ENCODE measurements at regions not wholly inside any gene's neighbourhood (a gene's known extent, or its start where the extent isn't known, plus 50 kb on each side); places are given as distances from the start of the nearest gene placed in this dataset.

DNA sequence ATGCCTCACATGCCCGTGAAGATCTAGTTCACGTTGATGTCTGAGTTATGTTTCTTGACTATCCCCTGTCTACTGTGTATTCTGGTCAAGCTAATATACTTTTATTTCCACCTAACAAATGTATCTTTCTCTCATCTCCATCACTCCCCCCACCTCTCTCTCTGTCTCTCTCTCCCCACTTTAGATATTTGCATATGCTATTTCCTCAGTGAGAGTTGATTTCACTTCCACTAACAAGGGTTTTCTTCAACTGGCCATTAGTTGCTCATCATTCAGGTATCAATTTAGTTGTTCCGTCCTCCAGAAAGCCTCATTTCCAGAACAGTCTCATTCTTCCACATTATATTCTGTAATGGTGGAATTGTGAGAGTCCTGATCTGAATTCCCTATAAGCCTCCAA is 1777.8 kb upstream of the TENM3 start:
- no peaks in the 10 kb centered on the region for H3K36me3 ChIP-seq (ENCODE audit: insufficient read depth, low read depth, low read length)
- no peaks in the 10 kb centered on the region for H3K27me3 ChIP-seq (ENCODE audit: insufficient read depth, low read length)
- H3K27ac ChIP-seq (ENCODE audit: low read length) = no peak overlapping the region
- no peak overlapping the region for H3K4me3 ChIP-seq (ENCODE audit: low read length)
- no peak overlapping the region for H3K9ac ChIP-seq (ENCODE audit: low read depth, low read length)
- no peaks in the 10 kb centered on the region for H3K4me1 ChIP-seq (ENCODE audit: insufficient read depth, low read length)
- no peaks in the 10 kb centered on the region for H3K9me3 ChIP-seq (ENCODE audit: insufficient read depth, low read depth, low read length)

DNA sequence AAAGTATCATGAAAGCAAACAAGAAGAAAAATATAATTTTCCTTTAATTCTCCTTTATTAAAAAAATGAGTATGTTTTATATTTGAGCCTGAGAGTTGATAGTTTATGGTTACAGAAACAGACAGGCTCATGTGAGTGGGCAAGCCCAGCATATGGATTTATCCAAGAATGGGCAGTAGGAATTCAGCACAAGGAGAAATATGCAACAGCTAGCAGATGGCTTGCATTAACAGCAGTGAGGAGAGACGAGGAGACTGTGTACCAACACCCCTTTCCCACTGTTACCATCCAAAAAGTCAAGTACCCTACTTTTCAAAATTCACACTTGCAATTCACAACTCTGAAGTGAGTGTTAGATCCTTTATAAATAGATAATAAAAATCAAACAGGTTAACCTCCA is 1760.2 kb upstream of the TENM3 start:
- no peak overlapping the region for H3K27ac ChIP-seq (ENCODE audit: low read length)
- H3K9ac ChIP-seq (ENCODE audit: low read depth, low read length) = no peak overlapping the region
- H3K4me1 ChIP-seq (ENCODE audit: insufficient read depth, low read length) = no peaks in the 10 kb centered on the region

GRCh38 chr4:180485407-180485806 is 1757.8 kb upstream of the TENM3 start:
- no peaks in the 10 kb centered on the region for H3K27me3 ChIP-seq (ENCODE audit: insufficient read depth, low read length)
- H3K9ac ChIP-seq (ENCODE audit: low read depth, low read length) = no peak overlapping the region
- no peak overlapping the region for H3K27ac ChIP-seq (ENCODE audit: low read length)
- no peak overlapping the region for H3K4me3 ChIP-seq (ENCODE audit: low read length)
- no peaks in the 10 kb centered on the region for H3K9me3 ChIP-seq (ENCODE audit: insufficient read depth, low read depth, low read length)
- no peaks in the 10 kb centered on the region for H3K36me3 ChIP-seq (ENCODE audit: insufficient read depth, low read depth, low read length)
- peaks cover 12% of the 10 kb centered on the region; the same call in 1 of the 2 replicates for H3K4me1 ChIP-seq (ENCODE audit: insufficient read depth, low read length)

More for the DNA sequence above, 1760.2 kb upstream of the TENM3 start:
- H3K27me3 ChIP-seq (ENCODE audit: insufficient read depth, low read length) = no peaks in the 10 kb centered on the region
- H3K36me3 ChIP-seq (ENCODE audit: insufficient read depth, low read depth, low read length) = no peaks in the 10 kb centered on the region
- no peak overlapping the region for H3K4me3 ChIP-seq (ENCODE audit: low read length)
- no peaks in the 10 kb centered on the region for H3K9me3 ChIP-seq (ENCODE audit: insufficient read depth, low read depth, low read length)

DNA sequence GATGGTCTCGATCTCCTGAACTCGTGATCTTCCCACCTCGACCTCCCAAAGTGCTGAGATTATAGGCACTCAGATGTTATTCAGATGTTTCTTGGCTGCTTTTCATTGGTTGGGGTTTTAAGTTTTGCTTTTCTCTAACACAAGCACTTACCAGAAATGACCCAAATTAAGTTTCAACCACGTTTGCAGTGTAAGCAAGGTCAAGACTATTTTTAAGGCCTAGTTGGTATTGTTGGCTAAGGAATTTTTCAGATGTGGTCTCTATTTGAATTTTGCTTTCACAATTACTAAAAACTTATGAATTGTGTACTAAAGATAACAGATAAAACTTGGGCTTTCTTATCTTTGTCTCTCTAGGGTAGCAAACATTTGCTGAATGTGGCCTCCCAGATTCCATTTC is 1756.9 kb upstream of the TENM3 start:
- Histone ChIP-seq H3K27me3 (ENCODE audit: insufficient read depth, low read length) (no peaks in the 10 kb centered on the region), H3K9me3 (ENCODE audit: insufficient read depth, low read depth, low read length) (no peaks in the 10 kb centered on the region), H3K27ac (ENCODE audit: low read length) (no peak overlapping the region), H3K36me3 (ENCODE audit: insufficient read depth, low read depth, low read length) (no peaks in the 10 kb centered on the region), H3K9ac (ENCODE audit: low read depth, low read length) (no peak overlapping the region), H3K4me1 (ENCODE audit: insufficient read depth, low read length) (peaks cover 16% of the 10 kb centered on the region; the same call in 1 of the 2 replicates), H3K4me3 (ENCODE audit: low read length) (no peak overlapping the region)

- Histone ChIP-seq H3K27me3 (ENCODE audit: insufficient read depth, low read length) (no peaks in the 10 kb centered on the region), H3K27ac (ENCODE audit: low read length) (no peak overlapping the region), H3K36me3 (ENCODE audit: insufficient read depth, low read depth, low read length) (no peaks in the 10 kb centered on the region), H3K4me3 (ENCODE audit: low read length) (peak overlapping the region; percentile 37; the same call in 1 of the 2 replicates), H3K4me1 (ENCODE audit: insufficient read depth, low read length) (peaks cover 17% of the 10 kb centered on the region; the same call in 1 of the 2 replicates), H3K9ac (ENCODE audit: low read depth, low read length) (no peak overlapping the region), H3K9me3 (ENCODE audit: insufficient read depth, low read depth, low read length) (no peaks in the 10 kb centered on the region)
Observed at GRCh38 chr4:180489787-180490186, 1753.4 kb upstream of the TENM3 start.

DNA sequence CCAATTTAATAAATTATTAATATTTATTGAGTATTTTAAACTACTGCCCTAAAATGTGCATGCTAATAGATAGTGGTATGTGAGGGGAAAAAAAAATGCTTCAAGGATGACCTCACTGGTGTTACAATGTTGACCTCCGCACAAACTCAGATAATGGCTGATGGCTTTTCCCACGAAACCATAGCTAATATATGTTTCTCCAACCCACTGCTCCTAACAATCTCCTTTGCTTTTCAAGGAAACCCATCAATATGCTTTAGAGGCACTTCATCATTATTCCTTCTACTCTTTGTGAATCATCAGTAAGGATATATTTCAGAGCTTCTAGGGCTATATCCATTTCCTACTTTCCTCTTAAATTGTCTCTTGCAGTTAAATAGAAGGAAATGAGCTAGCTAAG is 1752.0 kb upstream of the TENM3 start:
- H3K27me3 ChIP-seq (ENCODE audit: insufficient read depth, low read length) = no peaks in the 10 kb centered on the region
- H3K27ac ChIP-seq (ENCODE audit: low read length) = no peak overlapping the region
- no peak overlapping the region for H3K9ac ChIP-seq (ENCODE audit: low read depth, low read length)
- no peak overlapping the region for H3K4me3 ChIP-seq (ENCODE audit: low read length)
- peaks cover 17% of the 10 kb centered on the region; the same call in 1 of the 2 replicates for H3K4me1 ChIP-seq (ENCODE audit: insufficient read depth, low read length)
- H3K36me3 ChIP-seq (ENCODE audit: insufficient read depth, low read depth, low read length) = no peaks in the 10 kb centered on the region
- H3K9me3 ChIP-seq (ENCODE audit: insufficient read depth, low read depth, low read length) = no peaks in the 10 kb centered on the region

DNA sequence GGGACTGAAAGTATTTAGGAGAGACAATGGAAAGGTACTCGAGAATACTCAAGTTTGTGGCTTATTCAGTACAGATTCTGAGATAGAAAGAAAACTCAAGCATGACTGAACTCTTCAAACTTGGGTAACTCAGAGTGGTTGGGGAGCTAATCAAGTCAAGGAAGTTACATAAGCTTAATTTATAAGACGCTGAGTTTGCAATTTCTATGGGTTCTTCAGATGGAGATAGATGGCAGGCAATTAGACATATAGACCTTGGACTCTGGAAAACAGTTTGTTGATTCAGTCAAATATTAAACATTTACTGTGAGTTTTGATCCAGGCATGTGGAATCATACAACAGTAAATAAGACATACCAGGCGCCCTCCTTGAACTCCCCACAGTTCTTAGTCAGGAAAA is 1749.9 kb upstream of the TENM3 start:
- Histone ChIP-seq H3K4me1 (ENCODE audit: insufficient read depth, low read length) (peaks cover 17% of the 10 kb centered on the region; the same call in 1 of the 2 replicates), H3K9ac (ENCODE audit: low read depth, low read length) (no peak overlapping the region), H3K27ac (ENCODE audit: low read length) (no peak overlapping the region), H3K27me3 (ENCODE audit: insufficient read depth, low read length) (no peaks in the 10 kb centered on the region), H3K9me3 (ENCODE audit: insufficient read depth, low read depth, low read length) (no peaks in the 10 kb centered on the region), H3K4me3 (ENCODE audit: low read length) (no peak overlapping the region), H3K36me3 (ENCODE audit: insufficient read depth, low read depth, low read length) (no peaks in the 10 kb centered on the region)

DNA sequence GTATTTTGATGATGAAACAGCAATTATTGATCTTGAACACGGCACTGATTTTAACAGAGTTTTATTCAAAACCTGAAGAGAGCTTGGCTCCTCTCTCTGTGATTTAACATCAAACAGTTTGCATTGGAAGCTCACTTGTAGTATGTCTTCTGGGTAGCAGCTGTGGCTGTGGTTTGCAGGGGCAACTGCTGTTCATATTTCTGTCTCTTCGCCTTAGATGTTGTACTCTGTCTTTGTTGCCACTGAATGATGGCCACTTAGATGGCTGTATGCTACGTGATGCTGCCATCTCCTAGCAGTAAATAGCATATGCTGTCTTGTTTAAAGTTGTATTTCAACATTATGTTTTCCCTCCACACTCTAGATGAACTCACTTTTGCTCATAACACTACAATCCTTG is 1743.0 kb upstream of the TENM3 start:
- H3K9ac ChIP-seq (ENCODE audit: low read depth, low read length) = no peak overlapping the region
- no peak overlapping the region for H3K27ac ChIP-seq (ENCODE audit: low read length)
- H3K4me3 ChIP-seq (ENCODE audit: low read length) = no peak overlapping the region
- no peaks in the 10 kb centered on the region for H3K9me3 ChIP-seq (ENCODE audit: insufficient read depth, low read depth, low read length)
- H3K36me3 ChIP-seq (ENCODE audit: insufficient read depth, low read depth, low read length) = no peaks in the 10 kb centered on the region
- no peaks in the 10 kb centered on the region for H3K4me1 ChIP-seq (ENCODE audit: insufficient read depth, low read length)
- H3K27me3 ChIP-seq (ENCODE audit: insufficient read depth, low read length) = no peaks in the 10 kb centered on the region

GRCh38 chr4:180512801-180513475 is 1730.3 kb upstream of the TENM3 start:
- H3K9me3 ChIP-seq (ENCODE audit: insufficient read depth, low read depth, low read length) = no peaks in the 10 kb centered on the region
- no peaks in the 10 kb centered on the region for H3K36me3 ChIP-seq (ENCODE audit: insufficient read depth, low read depth, low read length)
- no peaks in the 10 kb centered on the region for H3K27me3 ChIP-seq (ENCODE audit: insufficient read depth, low read length)
- H3K27ac ChIP-seq (ENCODE audit: low read length) = no peak overlapping the region
- H3K9ac ChIP-seq (ENCODE audit: low read depth, low read length) = no peak overlapping the region
- no peak overlapping the region for H3K4me3 ChIP-seq (ENCODE audit: low read length)
- H3K4me1 ChIP-seq (ENCODE audit: insufficient read depth, low read length) = no peaks in the 10 kb centered on the region; the same call in 1 of the 2 replicates

GRCh38 chr4:180518906-180519305 is 1724.3 kb upstream of the TENM3 start:
- H3K27ac ChIP-seq (ENCODE audit: low read length) = no peak overlapping the region
- no peaks in the 10 kb centered on the region for H3K9me3 ChIP-seq (ENCODE audit: insufficient read depth, low read depth, low read length)
- no peaks in the 10 kb centered on the region for H3K36me3 ChIP-seq (ENCODE audit: insufficient read depth, low read depth, low read length)
- no peak overlapping the region for H3K9ac ChIP-seq (ENCODE audit: low read depth, low read length)
- H3K4me1 ChIP-seq (ENCODE audit: insufficient read depth, low read length) = no peaks in the 10 kb centered on the region
- H3K27me3 ChIP-seq (ENCODE audit: insufficient read depth, low read length) = no peaks in the 10 kb centered on the region
- no peak overlapping the region for H3K4me3 ChIP-seq (ENCODE audit: low read length)

DNA sequence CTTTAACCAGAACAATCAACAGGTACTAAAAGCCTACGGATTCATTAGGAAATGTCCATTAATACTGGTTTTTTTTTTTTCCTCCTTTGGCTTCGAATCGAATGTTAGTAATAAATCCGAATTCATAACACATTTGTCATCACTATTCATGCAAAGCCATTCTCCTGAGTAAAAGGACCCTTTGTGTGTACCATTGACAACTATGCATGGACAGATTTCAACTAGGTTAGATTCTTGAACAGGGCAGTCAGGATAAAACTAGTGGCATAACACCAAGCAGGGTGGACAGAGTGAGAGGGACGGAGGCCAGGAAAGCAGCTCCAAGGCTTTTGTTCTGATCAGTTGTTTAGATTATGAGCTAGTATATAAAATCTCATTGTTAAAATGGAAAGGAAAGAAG is 1722.0 kb upstream of the TENM3 start:
- no peak overlapping the region for H3K27ac ChIP-seq (ENCODE audit: low read length)
- no peaks in the 10 kb centered on the region for H3K36me3 ChIP-seq (ENCODE audit: insufficient read depth, low read depth, low read length)
- no peak overlapping the region for H3K4me3 ChIP-seq (ENCODE audit: low read length)
- H3K9me3 ChIP-seq (ENCODE audit: insufficient read depth, low read depth, low read length) = no peaks in the 10 kb centered on the region
- no peak overlapping the region for H3K9ac ChIP-seq (ENCODE audit: low read depth, low read length)
- no peaks in the 10 kb centered on the region for H3K4me1 ChIP-seq (ENCODE audit: insufficient read depth, low read length)
- H3K27me3 ChIP-seq (ENCODE audit: insufficient read depth, low read length) = no peaks in the 10 kb centered on the region

GRCh38 chr4:180525523-180526077 is 1717.6 kb upstream of the TENM3 start:
- Histone ChIP-seq H3K9ac (ENCODE audit: low read depth, low read length) (no peak overlapping the region), H3K27ac (ENCODE audit: low read length) (no peak overlapping the region), H3K27me3 (ENCODE audit: insufficient read depth, low read length) (no peaks in the 10 kb centered on the region), H3K4me1 (ENCODE audit: insufficient read depth, low read length) (no peaks in the 10 kb centered on the region; the same call in 1 of the 2 replicates), H3K9me3 (ENCODE audit: insufficient read depth, low read depth, low read length) (no peaks in the 10 kb centered on the region), H3K36me3 (ENCODE audit: insufficient read depth, low read depth, low read length) (no peaks in the 10 kb centered on the region), H3K4me3 (ENCODE audit: low read length) (no peak overlapping the region)

Measured in iPS-20b (cell line).